NCI-H1092 treated with DMSO at 0.1 percent for 48 hours (cell line): ENCODE measurements at regions not wholly inside any gene's neighbourhood (a gene's known extent, or its start where the extent isn't known, plus 50 kb on each side); places are given as distances from the start of the nearest gene placed in this dataset.

Source experiments
- DNase-seq: peaks from one replicate; lab custom pipeline; 2025; lab: John Stamatoyannopoulos, UW

DNA sequence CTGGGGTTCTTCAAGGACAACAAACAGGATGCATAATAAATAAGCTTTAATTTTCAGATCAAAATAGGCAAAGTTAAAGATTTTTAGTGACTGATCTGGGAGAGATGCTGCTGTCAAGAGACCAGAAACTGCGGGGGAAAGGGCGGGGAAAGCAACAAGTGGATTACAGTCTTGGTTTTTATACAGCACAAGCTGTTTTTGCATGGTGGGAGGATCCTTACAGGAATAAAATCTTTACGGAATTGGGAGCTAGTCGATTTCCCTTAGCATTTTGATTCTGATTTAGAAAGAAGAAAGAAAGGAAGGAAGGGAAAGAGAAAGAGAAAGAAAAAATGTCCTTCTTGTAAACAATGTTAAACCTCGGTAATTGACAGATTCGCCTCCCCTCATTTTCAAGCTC lies 242.3 kb upstream of the SP8 start:
- DNase-seq: peak; percentile 70

- no peak for DNase-seq
Measured at GRCh38 chr7:21030237-21030871, 243.7 kb upstream of the SP8 start.

GRCh38 chr7:21041252-21041651 lies 254.6 kb upstream of the SP8 start:
- DNase-seq: no peak

- DNase-seq: no peak
Measured at GRCh38 chr7:21041666-21042065, 255.0 kb upstream of the SP8 start.

- DNase-seq: no peak
Measured at GRCh38 chr7:21044384-21044783, 257.7 kb upstream of the SP8 start.

DNA sequence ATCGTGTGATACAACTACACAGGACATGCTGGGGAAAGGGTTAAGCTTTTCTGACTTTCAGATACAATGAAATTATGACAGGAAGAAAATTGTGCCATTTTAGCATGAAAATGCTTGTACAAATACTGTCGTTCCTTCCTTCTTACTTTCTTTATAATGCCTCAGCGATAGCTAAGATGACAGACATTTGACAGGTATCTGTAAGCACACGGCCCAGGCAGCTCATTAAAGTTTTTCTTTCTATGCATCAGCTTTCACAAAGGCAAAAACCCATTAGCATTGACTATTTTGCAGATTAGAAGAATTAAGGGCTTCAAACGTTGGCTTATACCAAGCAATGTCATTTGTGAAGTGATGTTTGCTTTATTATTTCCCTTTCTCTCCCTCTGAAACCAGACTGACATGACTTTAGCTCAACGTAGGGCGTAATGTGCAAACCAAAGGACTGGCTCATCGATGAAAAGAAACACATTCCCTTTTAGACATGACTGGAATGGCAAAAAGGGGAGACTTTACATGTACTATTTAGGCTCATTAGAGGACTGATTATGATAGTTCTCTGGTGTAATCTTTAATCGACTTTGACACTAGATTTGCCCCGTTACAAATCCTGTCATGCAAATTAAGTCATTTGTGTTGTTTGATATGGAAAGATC lies 258.4 kb upstream of the SP8 start:
- DNase-seq: no peak

GRCh38 chr7:21051865-21052264 lies 265.2 kb upstream of the SP8 start:
- DNase-seq: no peak

- DNase-seq: no peak
Measured at GRCh38 chr7:21054427-21055112, 267.9 kb upstream of the SP8 start.

- DNase-seq: no peak
Measured at GRCh38 chr7:21059069-21059468, 272.4 kb upstream of the SP8 start.

DNA sequence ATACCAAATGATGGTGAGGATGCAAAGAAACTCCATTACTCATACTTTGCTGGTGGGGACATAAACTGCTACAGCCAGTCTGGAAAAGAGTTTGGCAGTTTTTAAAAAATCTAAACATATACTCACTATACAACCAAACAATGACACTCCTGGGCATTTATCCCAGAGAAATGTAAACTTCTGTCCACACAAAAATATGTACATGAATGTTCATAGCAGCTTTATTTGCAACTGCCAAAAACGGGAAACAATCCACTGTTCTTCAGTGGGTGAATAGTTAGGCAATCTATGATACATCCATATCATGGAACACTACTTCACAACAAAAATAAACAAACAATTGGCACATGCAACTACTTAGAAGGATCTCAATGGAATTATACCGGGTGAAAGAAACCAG lies 276.4 kb upstream of the SP8 start:
- no peak for DNase-seq

DNA sequence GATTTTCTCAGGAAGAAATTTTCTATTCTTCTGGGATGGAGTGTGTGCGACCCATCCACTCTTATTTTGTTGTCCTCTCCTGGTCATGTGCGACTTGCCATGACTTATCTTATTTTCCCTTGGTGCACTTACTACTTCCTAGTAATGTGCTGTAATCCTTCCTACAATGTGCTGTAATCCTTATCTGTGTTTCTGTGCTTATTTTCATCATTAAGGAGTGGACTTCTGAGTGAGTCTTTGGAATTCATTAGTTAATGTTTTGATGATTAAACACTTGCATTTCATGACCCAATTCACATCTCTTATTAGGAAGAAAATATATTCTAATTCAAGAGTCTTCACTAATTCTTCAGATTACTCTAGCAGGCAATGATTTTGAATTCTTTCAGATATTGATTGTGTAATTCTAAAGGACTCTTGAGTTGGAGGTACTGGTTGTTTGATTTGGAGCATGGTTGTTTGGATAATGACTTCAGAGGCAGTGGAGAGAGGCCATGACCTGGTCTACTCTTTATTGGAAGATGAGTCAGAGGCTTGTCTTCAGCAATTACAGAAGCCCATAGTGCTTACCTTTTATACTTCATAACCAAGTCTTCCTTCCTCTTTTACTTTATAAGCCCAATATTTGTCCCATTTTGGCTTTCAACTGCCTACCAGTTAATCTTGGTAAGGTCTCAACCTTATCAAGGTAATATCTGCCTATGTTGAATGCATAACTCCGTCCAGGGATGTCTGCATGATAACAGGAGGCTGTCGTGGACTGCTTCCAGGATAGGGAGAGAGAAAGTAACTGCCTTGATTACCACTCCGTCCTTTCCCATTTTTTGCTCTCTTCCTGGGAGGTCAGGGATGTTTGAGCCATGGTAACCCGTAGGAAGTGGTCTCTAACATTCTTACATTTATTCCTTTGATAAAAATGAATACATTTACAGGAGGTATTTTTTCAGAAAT lies 278.3 kb upstream of the SP8 start:
- DNase-seq: no peak

DNA sequence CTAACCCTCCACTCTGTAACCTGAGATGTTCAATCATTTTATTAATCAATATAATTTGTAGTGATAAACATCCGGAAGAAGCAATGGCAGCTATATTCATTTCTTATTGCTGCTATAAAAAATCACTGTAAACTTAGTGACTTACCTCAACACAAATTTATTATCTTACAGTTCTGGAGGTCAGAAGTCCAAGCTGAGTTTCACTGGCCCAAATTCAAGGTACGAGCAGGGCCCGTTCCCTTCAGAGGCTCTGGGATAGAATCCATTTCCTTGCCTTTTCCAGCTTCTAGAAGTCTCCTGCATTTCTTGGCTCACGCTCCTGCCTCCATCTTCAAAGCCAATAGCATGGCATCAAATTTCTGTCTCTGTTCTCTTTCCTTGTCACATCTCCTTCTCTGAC lies 279.5 kb upstream of the SP8 start:
- DNase-seq: no peak

- DNase-seq: no peak
Measured at GRCh38 chr7:21067216-21067615, 280.5 kb upstream of the SP8 start.

GRCh38 chr7:21070571-21071090 lies 283.9 kb upstream of the SP8 start:
- no peak for DNase-seq

- peak; percentile 13 for DNase-seq
Measured at GRCh38 chr7:21071561-21072501, 285.1 kb upstream of the SP8 start.

- DNase-seq: peak; percentile 77
Measured at GRCh38 chr7:21076054-21076453, 289.4 kb upstream of the SP8 start.

GRCh38 chr7:21076574-21076973 lies 289.9 kb upstream of the SP8 start:
- DNase-seq: no peak

GRCh38 chr7:21077602-21078001 lies 290.9 kb upstream of the SP8 start:
- no peak for DNase-seq

DNA sequence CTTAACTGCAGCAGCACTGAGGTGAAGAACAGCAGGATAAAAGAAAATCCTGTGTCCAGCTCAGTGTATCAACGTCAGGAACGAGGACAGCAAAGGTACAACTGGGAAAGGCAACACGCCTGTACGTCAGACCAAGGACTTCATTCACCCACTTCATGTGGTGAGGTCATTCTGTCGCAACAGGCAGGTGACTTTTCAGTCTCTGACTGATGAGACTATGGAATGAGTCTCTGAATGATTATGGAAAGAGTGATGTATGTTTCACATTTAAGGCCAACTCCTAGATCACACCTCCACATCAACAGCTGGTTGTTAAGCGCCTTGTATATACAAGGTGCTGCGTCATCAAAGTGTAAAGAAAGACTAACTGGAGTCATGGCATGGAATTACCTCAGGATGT lies 297.6 kb upstream of the SP8 start:
- no peak for DNase-seq

GRCh38 chr7:21086688-21087087 lies 300.0 kb upstream of the SP8 start:
- DNase-seq: peak; percentile 33

GRCh38 chr7:21089653-21090052 lies 303.0 kb upstream of the SP8 start:
- DNase-seq: no peak
